ENCODE measurements at regions not wholly inside any gene's neighbourhood (a gene's known extent, or its start where the extent isn't known, plus 50 kb on each side); places are given as distances from the start of the nearest gene placed in this dataset.
A peak's percentile ranks its signal among the peaks of the same experiment; 100 is the strongest.

GRCh38 chrX:49773993-49774392, 55.1 kb upstream of the PAGE4 start:
- no peak for DNase-seq

- no peak for DNase-seq
Observed at GRCh38 chrX:49767236-49767635, 61.9 kb upstream of the PAGE4 start.

GRCh38 chrX:49762175-49762720, 66.5 kb upstream of the PAGE1 start:
- no peak for DNase-seq

- peak in 1 of 2 experiments; percentile 4 for DNase-seq
Observed at GRCh38 chrX:49761481-49761880, 65.7 kb upstream of the PAGE1 start.

- no peak for DNase-seq
Observed at GRCh38 chrX:49760290-49760890, 64.6 kb upstream of the PAGE1 start.

- no peak for DNase-seq
Observed at GRCh38 chrX:49756692-49757091, 60.9 kb upstream of the PAGE1 start.

GRCh38 chrX:49754233-49754857, 58.6 kb upstream of the PAGE1 start:
- DNase-seq = peak; percentile 5 to 57

GRCh38 chrX:49753691-49754090, 57.9 kb upstream of the PAGE1 start:
- no peak for DNase-seq

- no peak for DNase-seq
Observed at GRCh38 chrX:49748211-49748956, 52.6 kb upstream of the PAGE1 start.

GRCh38 chrX:49746306-49746705, 50.5 kb upstream of the PAGE1 start:
- DNase-seq = no peak

Data from NCI-H526 (cell line).